HCT116 (cell line): ENCODE measurements at regions not wholly inside any gene's neighbourhood (a gene's known extent, or its start where the extent isn't known, plus 50 kb on each side); places are given as distances from the start of the nearest gene placed in this dataset.

Source experiments
- ATAC-seq: fragments of 200-7000 bp; cut with Tn5 transposase; 2 replicates; pipeline ENCODE4 v1.9.1; 2020; ENCODE audit warnings: mild to moderate bottlenecking, moderate library complexity
- BruUV-seq: library from RNA; stranded (reverse); fragments of 400-500 nt; replicated peaks from 2 replicates; lab custom pipeline; 2021; lab: Mats Ljungman, UMichigan
- CTCF ChIA-PET: fragments of 300-600 bp; sonication (Branson Sonifier 250); formaldehyde crosslinking; loops from one replicate; lab custom pipeline; 2021; ENCODE audit warnings: antibody characterized with exemption; lab: Charles Lee
- POLR2A ChIA-PET: fragments of 300-600, 350-600 bp; sonication (Branson Sonifier 250); formaldehyde crosslinking; loops from one replicate; lab custom pipeline; 2021; ENCODE audit warnings: antibody characterized with exemption; lab: Charles Lee
- RAD21 ChIA-PET, 2 experiments: fragments of 300-600 bp; sonication (Branson Sonifier 250); formaldehyde crosslinking; loops; one replicate each; lab custom pipeline; 2023; ENCODE audit warnings: low total read pairs in 2 of 2; ENCODE audit not compliant: uncharacterized antibody in 2 of 2, unreplicated experiment in 2 of 2, low non-redundant PET in 1 of 2; lab: Charles Lee
- DNase-seq: peaks from one replicate; pipeline ENCODE4 v3.0.0-alpha.2; 2010; ENCODE audit warnings: low read depth, low spot score
- H2AFZ ChIP-seq: fragments of 200-600 bp; shearing (Covaris generic), sonication (generic); 2 replicates; pipeline ENCODE4 v1.6.1; 2017; ENCODE audit warnings: low read depth, mixed run types, mixed read lengths, antibody characterized with exemption, low read length; ENCODE audit not compliant: poor library complexity, severe bottlenecking
- H3K27ac ChIP-seq: 2 replicates; pipeline ENCODE4 v1.5.1; 2012; ENCODE audit warnings: low read depth, low read length
- H3K27me3 ChIP-seq: fragments of 200-600 bp; sonication (generic); 2 replicates; pipeline ENCODE4 v1.6.1; 2016; ENCODE audit warnings: mixed run types, low read length, mixed read lengths; ENCODE audit not compliant: insufficient read depth
- H3K36me3 ChIP-seq, 2 experiments: fragments of 200-500 bp in 1 of 2; fragments of 200-600 bp in 1 of 2; sonication (Bioruptor generic) in 1 of 2; sonication (generic) in 1 of 2; 2 replicates each; pipeline versions ENCODE4 v1.5.1 to v1.6.1; 2014 to 2016; ENCODE audit warnings: low read length in 2 of 2, inconsistent platforms in 1 of 2, mixed read lengths in 1 of 2, mixed run types in 1 of 2; ENCODE audit not compliant: insufficient read depth in 2 of 2, control insufficient read depth in 1 of 2
- H3K4me1 ChIP-seq, 2 experiments: fragments of 200-600 bp in 1 of 2; sonication (generic) in 1 of 2; 2 replicates each; pipeline versions ENCODE4 v1.5.1 to v1.6.1; 2012 to 2017; ENCODE audit warnings: low read length in 2 of 2, inconsistent platforms in 1 of 2, mild to moderate bottlenecking in 1 of 2, mixed read lengths in 1 of 2, mixed run types in 1 of 2, moderate library complexity in 1 of 2; ENCODE audit not compliant: insufficient read depth in 2 of 2, control insufficient read depth in 1 of 2
- H3K4me2 ChIP-seq: fragments of 200-600 bp; sonication (generic); 2 replicates; pipeline ENCODE4 v1.6.1; 2017; ENCODE audit warnings: mixed run types, low read length, mixed read lengths
- H3K4me3 ChIP-seq, 2 experiments: fragments of 200-600 bp in 1 of 2; sonication (generic) in 1 of 2; replicated peaks in 1 of 2; 2 replicates each; pipeline ENCODE4 v1.5.1; 2011 to 2016; ENCODE audit warnings: low read length in 2 of 2, control low read depth in 1 of 2, low read depth in 1 of 2, mild to moderate bottlenecking in 1 of 2, mixed read lengths in 1 of 2, mixed run types in 1 of 2
- H3K79me2 ChIP-seq: fragments of 200-600 bp; sonication (generic); 2 replicates; pipeline ENCODE4 v1.6.1; 2017; ENCODE audit warnings: mild to moderate bottlenecking, mixed run types, low read length, moderate library complexity, mixed read lengths; ENCODE audit not compliant: insufficient read depth
- H3K9ac ChIP-seq: fragments of 200-600 bp; sonication (generic); 2 replicates; pipeline ENCODE4 v1.6.1; 2016; ENCODE audit warnings: low read length, mixed read lengths
- H3K9me2 ChIP-seq: fragments of 200-600 bp; sonication (generic), shearing (Covaris generic); 2 replicates; pipeline ENCODE4 v1.6.1; 2017; ENCODE audit warnings: mixed run types, mild to moderate bottlenecking, moderate library complexity; ENCODE audit not compliant: insufficient read depth
- H3K9me3 ChIP-seq, 2 experiments: fragments of 200-500 bp in 1 of 2; fragments of 200-600 bp in 1 of 2; sonication (Bioruptor generic) in 1 of 2; sonication (generic) in 1 of 2; 2 replicates each; pipeline ENCODE4 v1.6.1; 2014 to 2017; ENCODE audit warnings: low read length in 2 of 2, mixed read lengths in 2 of 2, inconsistent platforms in 1 of 2, low read depth in 1 of 2, mild to moderate bottlenecking in 1 of 2, mixed run types in 1 of 2, moderate library complexity in 1 of 2; ENCODE audit not compliant: control insufficient read depth in 1 of 2, insufficient read depth in 1 of 2
- H4K20me1 ChIP-seq: fragments of 200-600 bp; sonication (generic), shearing (Covaris generic); 2 replicates; pipeline ENCODE4 v1.6.1; 2017; ENCODE audit warnings: mixed run types, mild to moderate bottlenecking, moderate library complexity; ENCODE audit not compliant: insufficient read depth
- ATF3 ChIP-seq: IDR thresholded peaks from 2 replicates; pipeline ENCODE4 v1.6.1; 2012
- CEBPB ChIP-seq: IDR thresholded peaks from 2 replicates; pipeline ENCODE4 v1.6.1; 2012; ENCODE audit warnings: low read depth
- CTCF ChIP-seq, 3 experiments: fragments of 200-600 bp in 1 of 3; sonication (generic) in 1 of 3; IDR thresholded peaks in 2 of 3; conservative IDR thresholded peaks in 1 of 3; 2 replicates each; pipeline ENCODE4 v1.5.1; 2012 to 2017; ENCODE audit warnings: low read depth in 2 of 3, low read length in 2 of 3, antibody characterized with exemption in 1 of 3, borderline replicate concordance in 1 of 3, control low read depth in 1 of 3, mild to moderate bottlenecking in 1 of 3, mixed read lengths in 1 of 3, mixed run types in 1 of 3, moderate library complexity in 1 of 3; ENCODE audit not compliant: insufficient read depth in 1 of 3
- EGR1 ChIP-seq: IDR thresholded peaks from 2 replicates; pipeline ENCODE4 v1.6.1; 2012; ENCODE audit warnings: low read depth
- EZH2 ChIP-seq: fragments of 200-600 bp; sonication (generic); IDR thresholded peaks from 2 replicates; pipeline ENCODE4 v1.6.1; 2017; ENCODE audit warnings: antibody characterized with exemption, mixed run types
- FOSL1 ChIP-seq: IDR thresholded peaks from 2 replicates; pipeline ENCODE4 v1.6.1; 2012; ENCODE audit warnings: low read depth
- MAX ChIP-seq: IDR thresholded peaks from 2 replicates; pipeline ENCODE4 v1.6.1; 2012
- POLR2A ChIP-seq: IDR thresholded peaks from 2 replicates; pipeline ENCODE4 v1.7.0; 2011; ENCODE audit warnings: borderline replicate concordance; ENCODE audit not compliant: insufficient read depth, insufficient read length; ENCODE audit errors: extremely low read depth
- POLR2AphosphoS5 ChIP-seq: IDR thresholded peaks from 2 replicates; pipeline ENCODE4 v1.6.1; 2011; ENCODE audit warnings: mild to moderate bottlenecking, low read depth, low read length, moderate library complexity
- SIN3A ChIP-seq: IDR thresholded peaks from 2 replicates; pipeline ENCODE4 v1.6.1; 2012; ENCODE audit warnings: low read depth
- SP1 ChIP-seq: IDR thresholded peaks from 2 replicates; pipeline ENCODE4 v1.6.1; 2012; ENCODE audit warnings: low read depth
- TCF7L2 ChIP-seq: IDR thresholded peaks from 2 replicates; pipeline ENCODE4 v1.7.0; 2011; ENCODE audit warnings: borderline replicate concordance, inconsistent platforms; ENCODE audit not compliant: insufficient read depth, insufficient read length; ENCODE audit errors: extremely low read depth
- YY1 ChIP-seq: IDR thresholded peaks from 2 replicates; pipeline ENCODE4 v1.6.1; 2011; ENCODE audit warnings: low read length, low read depth, moderate library complexity, mild to moderate bottlenecking; ENCODE audit not compliant: insufficient replicate concordance; ENCODE audit errors: extremely low read depth
- ZBTB33 ChIP-seq: IDR thresholded peaks from 2 replicates; pipeline ENCODE4 v1.6.1; 2011; ENCODE audit warnings: mild to moderate bottlenecking, low read length, moderate library complexity; ENCODE audit not compliant: insufficient replicate concordance; ENCODE audit errors: extremely low read depth
- ZFX ChIP-seq: fragments of 450-650 bp; IDR thresholded peaks from 2 replicates; pipeline ENCODE4 v1.6.1; 2017
- ZNF274 ChIP-seq: fragments of 200-500 bp; sonication (Bioruptor generic); IDR thresholded peaks from 2 replicates; pipeline ENCODE4 v1.6.1; 2014; ENCODE audit warnings: mild to moderate bottlenecking, low read depth, low read length, inconsistent platforms
- intact Hi-C: fragments of 100-400 bp; cut with micrococcal nuclease; formaldehyde crosslinking; loops from 2 replicates; pipeline ENCODE4 v1.10.0; 2022
- TF ChIP-seq, protein P1 (sequence below): IDR thresholded peaks from 2 replicates; pipeline ENCODE4 v1.6.1; 2012; ENCODE audit warnings: low read depth

- DNase-seq (no peak), ATAC-seq (no peak)
- H2AFZ ChIP-seq, result no peak overlapping the region
- H3K27me3 ChIP-seq, result no peaks in the 10 kb centered on the region
- no peaks in the 10 kb centered on the region for H3K36me3 ChIP-seq
- H3K4me3 ChIP-seq, result no peak overlapping the region
- CTCF ChIA-PET, result no interaction called here
- no peaks in the 10 kb centered on the region for H3K9me2 ChIP-seq
- no peak overlapping the region for H3K9ac ChIP-seq
- no peak for TF ChIP-seq YY1
- no peak for TF ChIP-seq SIN3A
- TF ChIP-seq EGR1, result no peak
- TF ChIP-seq FOSL1, result no peak
- no peak for TF ChIP-seq ZBTB33
- TF ChIP-seq ZNF274, result no peak
- TF ChIP-seq MAX, result no peak
- no peak for TF ChIP-seq SP1
- TF ChIP-seq POLR2A, result no peak
- TF ChIP-seq, protein P1, sequence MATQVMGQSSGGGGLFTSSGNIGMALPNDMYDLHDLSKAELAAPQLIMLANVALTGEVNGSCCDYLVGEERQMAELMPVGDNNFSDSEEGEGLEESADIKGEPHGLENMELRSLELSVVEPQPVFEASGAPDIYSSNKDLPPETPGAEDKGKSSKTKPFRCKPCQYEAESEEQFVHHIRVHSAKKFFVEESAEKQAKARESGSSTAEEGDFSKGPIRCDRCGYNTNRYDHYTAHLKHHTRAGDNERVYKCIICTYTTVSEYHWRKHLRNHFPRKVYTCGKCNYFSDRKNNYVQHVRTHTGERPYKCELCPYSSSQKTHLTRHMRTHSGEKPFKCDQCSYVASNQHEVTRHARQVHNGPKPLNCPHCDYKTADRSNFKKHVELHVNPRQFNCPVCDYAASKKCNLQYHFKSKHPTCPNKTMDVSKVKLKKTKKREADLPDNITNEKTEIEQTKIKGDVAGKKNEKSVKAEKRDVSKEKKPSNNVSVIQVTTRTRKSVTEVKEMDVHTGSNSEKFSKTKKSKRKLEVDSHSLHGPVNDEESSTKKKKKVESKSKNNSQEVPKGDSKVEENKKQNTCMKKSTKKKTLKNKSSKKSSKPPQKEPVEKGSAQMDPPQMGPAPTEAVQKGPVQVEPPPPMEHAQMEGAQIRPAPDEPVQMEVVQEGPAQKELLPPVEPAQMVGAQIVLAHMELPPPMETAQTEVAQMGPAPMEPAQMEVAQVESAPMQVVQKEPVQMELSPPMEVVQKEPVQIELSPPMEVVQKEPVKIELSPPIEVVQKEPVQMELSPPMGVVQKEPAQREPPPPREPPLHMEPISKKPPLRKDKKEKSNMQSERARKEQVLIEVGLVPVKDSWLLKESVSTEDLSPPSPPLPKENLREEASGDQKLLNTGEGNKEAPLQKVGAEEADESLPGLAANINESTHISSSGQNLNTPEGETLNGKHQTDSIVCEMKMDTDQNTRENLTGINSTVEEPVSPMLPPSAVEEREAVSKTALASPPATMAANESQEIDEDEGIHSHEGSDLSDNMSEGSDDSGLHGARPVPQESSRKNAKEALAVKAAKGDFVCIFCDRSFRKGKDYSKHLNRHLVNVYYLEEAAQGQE, result no peak
- no peak for TF ChIP-seq EZH2
- TF ChIP-seq ZFX, result no peak
- no peak for TF ChIP-seq TCF7L2
- TF ChIP-seq POLR2AphosphoS5, result no peak
- no peak for TF ChIP-seq CTCF (IDR thresholded peaks at IDR 0.05 in 2 of 3, conservative IDR thresholded peaks at IDR 0.05 in 1 of 3; ENCODE audit: borderline replicate concordance in 1 of 3, insufficient read depth in 1 of 3, low read depth in 2 of 3, low read length in 2 of 3)
- TF ChIP-seq CEBPB, result no peak
- no peak for TF ChIP-seq ATF3
- H3K27ac ChIP-seq, result no peak overlapping the region
- H3K79me2 ChIP-seq, result no peaks in the 10 kb centered on the region
- RAD21 ChIA-PET, result no interaction called here
- H3K4me2 ChIP-seq, result no peak overlapping the region
- intact Hi-C loops, result no loop called here
- no peaks in the 10 kb centered on the region for H3K4me1 ChIP-seq
- H3K9me3 ChIP-seq, result peaks cover 0 to 3% of the 10 kb centered on the region in 2 experiments; a peak in 1 of 4 replicates
- POLR2A ChIA-PET, result no interaction called here
- H4K20me1 ChIP-seq, result no peaks in the 10 kb centered on the region
- no TSS peak for BruUV-seq
Observed at GRCh38 chr1:82597649-82598048, 796.9 kb downstream of the ADGRL2 start.
